GM23338 (cell line): ENCODE measurements at regions not wholly inside any gene's neighbourhood (a gene's known extent, or its start where the extent isn't known, plus 50 kb on each side); places are given as distances from the start of the nearest gene placed in this dataset.

Source experiments
- ATAC-seq: fragments of 200-7000 bp; cut with Tn5 transposase; 3 replicates; pipeline ENCODE4 v1.9.1; 2020
- DNase-seq: peaks from one replicate; pipeline ENCODE4 v3.0.0-alpha.2; 2015; ENCODE audit warnings: low spot score
- H2AFZ ChIP-seq: fragments of 200-600 bp; sonication (generic); 2 replicates; pipeline ENCODE4 v1.8.0; 2016; ENCODE audit warnings: antibody characterized with exemption, mild to moderate bottlenecking, moderate library complexity
- H3F3A ChIP-seq: fragments of 200-600 bp; sonication (generic); replicated peaks from 2 replicates; pipeline ENCODE4 v1.8.0; 2017; ENCODE audit warnings: antibody characterized with exemption, mixed run types, low read depth
- H3K27ac ChIP-seq: fragments of 200-600 bp; sonication (generic); 2 replicates; pipeline ENCODE4 v1.6.1; 2016; ENCODE audit warnings: low read depth
- H3K27me3 ChIP-seq: fragments of 200-600 bp; sonication (generic); 2 replicates; pipeline ENCODE4 v1.8.0; 2016; ENCODE audit warnings: mild to moderate bottlenecking, mixed run types, moderate library complexity; ENCODE audit not compliant: insufficient read depth
- H3K36me3 ChIP-seq: fragments of 200-600 bp; sonication (generic); 2 replicates; pipeline ENCODE4 v1.8.0; 2016; ENCODE audit warnings: mild to moderate bottlenecking; ENCODE audit not compliant: insufficient read depth
- H3K4me1 ChIP-seq: fragments of 200-600 bp; sonication (generic); 2 replicates; pipeline ENCODE4 v1.8.0; 2016; ENCODE audit warnings: mild to moderate bottlenecking, moderate library complexity; ENCODE audit not compliant: insufficient read depth
- H3K4me2 ChIP-seq: fragments of 200-600 bp; sonication (generic); 2 replicates; pipeline ENCODE4 v1.7.1; 2017; ENCODE audit warnings: mixed run types
- H3K4me3 ChIP-seq: fragments of 200-600 bp; sonication (generic); 2 replicates; pipeline ENCODE4 v1.6.1; 2016; ENCODE audit warnings: mixed run types
- H3K79me2 ChIP-seq: fragments of 200-600 bp; sonication (generic); replicated peaks from 2 replicates; pipeline ENCODE4 v1.8.0; 2017; ENCODE audit warnings: mild to moderate bottlenecking; ENCODE audit not compliant: insufficient read depth
- H3K9me2 ChIP-seq: fragments of 200-600 bp; sonication (generic); 2 replicates; pipeline ENCODE4 v1.8.0; 2017; ENCODE audit not compliant: insufficient read depth
- H4K20me1 ChIP-seq: fragments of 200-600 bp; sonication (generic); replicated peaks from 2 replicates; pipeline ENCODE4 v1.8.0; 2017; ENCODE audit warnings: mild to moderate bottlenecking; ENCODE audit not compliant: insufficient read depth
- H3K27ac Mint-ChIP-seq: 2 replicates; pipeline ENCODE4 v1.8.0; 2020; ENCODE audit warnings: inconsistent platforms, mild to moderate bottlenecking, moderate library complexity, mixed read lengths
- H3K27me3 Mint-ChIP-seq: 3 replicates; pipeline ENCODE4 v1.8.0; 2022; ENCODE audit warnings: low read depth, mild to moderate bottlenecking, moderate library complexity, mixed read lengths, inconsistent platforms; ENCODE audit not compliant: insufficient read depth, poor library complexity
- H3K36me3 Mint-ChIP-seq: 3 replicates; pipeline ENCODE4 v1.8.0; 2021; ENCODE audit warnings: low read depth, mild to moderate bottlenecking, inconsistent platforms, moderate library complexity, mixed read lengths
- H3K4me1 Mint-ChIP-seq: 3 replicates; pipeline ENCODE4 v1.8.0; 2020; ENCODE audit warnings: mild to moderate bottlenecking, inconsistent platforms, mixed read lengths
- H3K4me3 Mint-ChIP-seq: 3 replicates; pipeline ENCODE4 v1.8.0; 2021; ENCODE audit warnings: moderate library complexity, mild to moderate bottlenecking, inconsistent platforms, mixed read lengths
- H3K9me3 Mint-ChIP-seq: 3 replicates; pipeline ENCODE4 v1.8.0; 2020; ENCODE audit warnings: moderate library complexity, mild to moderate bottlenecking, inconsistent platforms, mixed read lengths
- EZH2phosphoT487 ChIP-seq: fragments of 200-600 bp; sonication (generic); IDR thresholded peaks from one replicate; pipeline ENCODE4 v1.8.1; 2018; ENCODE audit warnings: antibody characterized with exemption; ENCODE audit not compliant: unreplicated experiment
- NANOG ChIP-seq: IDR thresholded peaks from 2 replicates; pipeline ENCODE4 v1.6.1; 2016; ENCODE audit warnings: antibody characterized with exemption, borderline replicate concordance
- POLR2AphosphoS5 ChIP-seq: IDR thresholded peaks from 2 replicates; pipeline ENCODE4 v1.6.1; 2016; ENCODE audit warnings: antibody characterized with exemption, low read depth
- STAT1 ChIP-seq: IDR thresholded peaks from one replicate; pipeline ENCODE4 v1.6.1; 2016; ENCODE audit warnings: antibody characterized with exemption; ENCODE audit not compliant: unreplicated experiment
- ZNF114 ChIP-seq: fragments of 250-450 bp; sonication (Bioruptor Pico); IDR thresholded peaks from 2 replicates; pipeline ENCODE4 v1.5.0; 2020; ENCODE audit warnings: mild to moderate bottlenecking, moderate library complexity
- ZNF331 ChIP-seq: fragments of 250-450 bp; sonication (Bioruptor Pico); IDR thresholded peaks from 2 replicates; pipeline ENCODE4 v1.5.0; 2020; ENCODE audit warnings: low read depth, mild to moderate bottlenecking, moderate library complexity
- TF ChIP-seq, protein P1 (sequence below): fragments of 250-450 bp; sonication (Bioruptor Pico); IDR thresholded peaks from 2 replicates; pipeline ENCODE4 v1.5.0; 2020; ENCODE audit warnings: mild to moderate bottlenecking, moderate library complexity
- TF ChIP-seq, protein P2 (sequence below): IDR thresholded peaks from one replicate; pipeline ENCODE4 v1.6.1; 2018; ENCODE audit warnings: antibody characterized with exemption; ENCODE audit not compliant: unreplicated experiment

DNA sequence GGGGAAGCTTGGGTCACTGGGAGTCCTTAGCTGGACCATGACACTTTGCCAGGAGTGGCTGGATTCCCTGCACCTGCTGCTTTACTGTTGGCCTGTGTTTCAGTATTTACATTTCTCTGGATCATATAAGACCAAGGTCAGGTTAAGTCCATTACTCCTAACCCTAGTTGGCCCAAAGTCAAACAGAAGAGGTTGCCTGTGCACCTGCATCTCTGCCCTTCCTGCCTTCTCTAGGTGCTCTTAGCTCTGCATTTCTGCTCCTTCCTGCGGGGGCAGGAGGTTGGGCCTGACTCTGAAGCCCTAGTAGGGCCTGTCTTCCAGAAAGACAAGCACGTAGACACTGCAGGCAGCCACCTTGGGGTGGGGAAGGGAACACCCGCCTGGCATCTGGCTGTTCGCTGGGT is 124.3 kb downstream of the RPLP1 start:
- Histone ChIP-seq H3K4me3 (no peak overlapping the region), H3K36me3 (no peaks in the 10 kb centered on the region), H3K9me2 (peaks cover 6% of the 10 kb centered on the region; the same call in 1 of the 2 replicates), H4K20me1 (no peaks in the 10 kb centered on the region), H2AFZ (no peak overlapping the region), H3K79me2 (no peaks in the 10 kb centered on the region), H3K27me3 (no peaks in the 10 kb centered on the region), H3K27ac (no peak overlapping the region), H3K4me1 (no peaks in the 10 kb centered on the region), H3F3A (no peaks in the 10 kb centered on the region), H3K4me2 (no peak overlapping the region)
- Mint-ChIP-seq H3K27ac (no peak overlapping the region), H3K9me3 (peaks cover 2% of the 10 kb centered on the region; the same call in 1 of the 3 replicates), H3K4me3 (no peak overlapping the region), H3K27me3 (peaks cover 8% of the 10 kb centered on the region), H3K4me1 (peaks cover 14% of the 10 kb centered on the region), H3K36me3 (no peaks in the 10 kb centered on the region)
- no peak for DNase-seq
- ATAC-seq: no peak
- TF ChIP-seq NANOG (no peak), STAT1 (no peak), ZNF114 (CRISPR knock-in tag) (no peak), ZNF331 (CRISPR knock-in tag) (no peak), POLR2AphosphoS5 (no peak), EZH2phosphoT487 (no peak)
- TF ChIP-seq, protein P1, sequence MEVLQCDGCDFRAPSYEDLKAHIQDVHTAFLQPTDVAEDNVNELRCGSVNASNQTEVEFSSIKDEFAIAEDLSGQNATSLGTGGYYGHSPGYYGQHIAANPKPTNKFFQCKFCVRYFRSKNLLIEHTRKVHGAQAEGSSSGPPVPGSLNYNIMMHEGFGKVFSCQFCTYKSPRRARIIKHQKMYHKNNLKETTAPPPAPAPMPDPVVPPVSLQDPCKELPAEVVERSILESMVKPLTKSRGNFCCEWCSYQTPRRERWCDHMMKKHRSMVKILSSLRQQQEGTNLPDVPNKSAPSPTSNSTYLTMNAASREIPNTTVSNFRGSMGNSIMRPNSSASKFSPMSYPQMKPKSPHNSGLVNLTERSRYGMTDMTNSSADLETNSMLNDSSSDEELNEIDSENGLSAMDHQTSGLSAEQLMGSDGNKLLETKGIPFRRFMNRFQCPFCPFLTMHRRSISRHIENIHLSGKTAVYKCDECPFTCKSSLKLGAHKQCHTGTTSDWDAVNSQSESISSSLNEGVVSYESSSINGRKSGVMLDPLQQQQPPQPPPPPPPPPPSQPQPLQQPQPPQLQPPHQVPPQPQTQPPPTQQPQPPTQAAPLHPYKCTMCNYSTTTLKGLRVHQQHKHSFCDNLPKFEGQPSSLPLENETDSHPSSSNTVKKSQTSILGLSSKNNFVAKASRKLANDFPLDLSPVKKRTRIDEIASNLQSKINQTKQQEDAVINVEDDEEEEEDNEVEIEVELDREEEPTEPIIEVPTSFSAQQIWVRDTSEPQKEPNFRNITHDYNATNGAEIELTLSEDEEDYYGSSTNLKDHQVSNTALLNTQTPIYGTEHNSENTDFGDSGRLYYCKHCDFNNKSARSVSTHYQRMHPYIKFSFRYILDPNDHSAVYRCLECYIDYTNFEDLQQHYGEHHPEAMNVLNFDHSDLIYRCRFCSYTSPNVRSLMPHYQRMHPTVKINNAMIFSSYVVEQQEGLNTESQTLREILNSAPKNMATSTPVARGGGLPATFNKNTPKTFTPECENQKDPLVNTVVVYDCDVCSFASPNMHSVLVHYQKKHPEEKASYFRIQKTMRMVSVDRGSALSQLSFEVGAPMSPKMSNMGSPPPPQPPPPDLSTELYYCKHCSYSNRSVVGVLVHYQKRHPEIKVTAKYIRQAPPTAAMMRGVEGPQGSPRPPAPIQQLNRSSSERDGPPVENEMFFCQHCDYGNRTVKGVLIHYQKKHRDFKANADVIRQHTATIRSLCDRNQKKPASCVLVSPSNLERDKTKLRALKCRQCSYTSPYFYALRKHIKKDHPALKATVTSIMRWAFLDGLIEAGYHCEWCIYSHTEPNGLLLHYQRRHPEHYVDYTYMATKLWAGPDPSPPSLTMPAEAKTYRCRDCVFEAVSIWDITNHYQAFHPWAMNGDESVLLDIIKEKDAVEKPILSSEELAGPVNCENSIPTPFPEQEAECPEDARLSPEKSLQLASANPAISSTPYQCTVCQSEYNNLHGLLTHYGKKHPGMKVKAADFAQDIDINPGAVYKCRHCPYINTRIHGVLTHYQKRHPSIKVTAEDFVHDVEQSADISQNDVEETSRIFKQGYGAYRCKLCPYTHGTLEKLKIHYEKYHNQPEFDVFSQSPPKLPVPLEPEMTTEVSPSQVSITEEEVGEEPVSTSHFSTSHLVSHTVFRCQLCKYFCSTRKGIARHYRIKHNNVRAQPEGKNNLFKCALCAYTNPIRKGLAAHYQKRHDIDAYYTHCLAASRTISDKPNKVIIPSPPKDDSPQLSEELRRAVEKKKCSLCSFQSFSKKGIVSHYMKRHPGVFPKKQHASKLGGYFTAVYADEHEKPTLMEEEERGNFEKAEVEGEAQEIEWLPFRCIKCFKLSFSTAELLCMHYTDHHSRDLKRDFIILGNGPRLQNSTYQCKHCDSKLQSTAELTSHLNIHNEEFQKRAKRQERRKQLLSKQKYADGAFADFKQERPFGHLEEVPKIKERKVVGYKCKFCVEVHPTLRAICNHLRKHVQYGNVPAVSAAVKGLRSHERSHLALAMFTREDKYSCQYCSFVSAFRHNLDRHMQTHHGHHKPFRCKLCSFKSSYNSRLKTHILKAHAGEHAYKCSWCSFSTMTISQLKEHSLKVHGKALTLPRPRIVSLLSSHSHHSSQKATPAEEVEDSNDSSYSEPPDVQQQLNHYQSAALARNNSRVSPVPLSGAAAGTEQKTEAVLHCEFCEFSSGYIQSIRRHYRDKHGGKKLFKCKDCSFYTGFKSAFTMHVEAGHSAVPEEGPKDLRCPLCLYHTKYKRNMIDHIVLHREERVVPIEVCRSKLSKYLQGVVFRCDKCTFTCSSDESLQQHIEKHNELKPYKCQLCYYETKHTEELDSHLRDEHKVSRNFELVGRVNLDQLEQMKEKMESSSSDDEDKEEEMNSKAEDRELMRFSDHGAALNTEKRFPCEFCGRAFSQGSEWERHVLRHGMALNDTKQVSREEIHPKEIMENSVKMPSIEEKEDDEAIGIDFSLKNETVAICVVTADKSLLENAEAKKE (CRISPR knock-in tag): no peak
- TF ChIP-seq, protein P2, sequence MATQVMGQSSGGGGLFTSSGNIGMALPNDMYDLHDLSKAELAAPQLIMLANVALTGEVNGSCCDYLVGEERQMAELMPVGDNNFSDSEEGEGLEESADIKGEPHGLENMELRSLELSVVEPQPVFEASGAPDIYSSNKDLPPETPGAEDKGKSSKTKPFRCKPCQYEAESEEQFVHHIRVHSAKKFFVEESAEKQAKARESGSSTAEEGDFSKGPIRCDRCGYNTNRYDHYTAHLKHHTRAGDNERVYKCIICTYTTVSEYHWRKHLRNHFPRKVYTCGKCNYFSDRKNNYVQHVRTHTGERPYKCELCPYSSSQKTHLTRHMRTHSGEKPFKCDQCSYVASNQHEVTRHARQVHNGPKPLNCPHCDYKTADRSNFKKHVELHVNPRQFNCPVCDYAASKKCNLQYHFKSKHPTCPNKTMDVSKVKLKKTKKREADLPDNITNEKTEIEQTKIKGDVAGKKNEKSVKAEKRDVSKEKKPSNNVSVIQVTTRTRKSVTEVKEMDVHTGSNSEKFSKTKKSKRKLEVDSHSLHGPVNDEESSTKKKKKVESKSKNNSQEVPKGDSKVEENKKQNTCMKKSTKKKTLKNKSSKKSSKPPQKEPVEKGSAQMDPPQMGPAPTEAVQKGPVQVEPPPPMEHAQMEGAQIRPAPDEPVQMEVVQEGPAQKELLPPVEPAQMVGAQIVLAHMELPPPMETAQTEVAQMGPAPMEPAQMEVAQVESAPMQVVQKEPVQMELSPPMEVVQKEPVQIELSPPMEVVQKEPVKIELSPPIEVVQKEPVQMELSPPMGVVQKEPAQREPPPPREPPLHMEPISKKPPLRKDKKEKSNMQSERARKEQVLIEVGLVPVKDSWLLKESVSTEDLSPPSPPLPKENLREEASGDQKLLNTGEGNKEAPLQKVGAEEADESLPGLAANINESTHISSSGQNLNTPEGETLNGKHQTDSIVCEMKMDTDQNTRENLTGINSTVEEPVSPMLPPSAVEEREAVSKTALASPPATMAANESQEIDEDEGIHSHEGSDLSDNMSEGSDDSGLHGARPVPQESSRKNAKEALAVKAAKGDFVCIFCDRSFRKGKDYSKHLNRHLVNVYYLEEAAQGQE: no peak
